ENCODE measurements at regions not wholly inside any gene's neighbourhood (a gene's known extent, or its start where the extent isn't known, plus 50 kb on each side); places are given as distances from the start of the nearest gene placed in this dataset.

DNA sequence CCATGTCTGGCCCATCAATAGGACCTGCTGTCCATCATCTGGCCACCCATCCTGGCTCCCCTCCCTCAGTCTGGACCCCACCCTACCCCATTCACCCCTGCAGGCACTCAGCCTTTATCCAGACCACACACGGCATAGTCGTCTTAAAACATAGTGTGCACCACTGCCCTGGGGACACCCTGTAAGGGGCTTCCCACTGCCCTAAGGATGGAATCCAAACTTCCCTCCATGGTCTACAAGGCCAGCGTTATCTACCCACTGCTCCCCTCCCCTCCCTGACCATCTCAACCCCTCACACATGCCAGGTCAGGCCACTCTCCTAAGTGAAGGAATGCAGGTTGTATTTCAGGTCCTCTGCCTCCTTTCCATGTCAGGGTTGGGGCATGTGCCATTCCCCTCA is 352.7 kb upstream of the ZNF507 start:
- intact Hi-C loops (cut with DNase I), result no loop called here
- no peak overlapping the region for H3K4me3 ChIP-seq
- no peak overlapping the region for H3K27ac ChIP-seq
- H3K4me1 ChIP-seq, result no peaks in the 10 kb centered on the region
- peak in 1 of 2 donors; percentile 70 for DNase-seq (ENCODE audit: extremely low spot score in 2 of 2)
- H3K36me3 ChIP-seq, result no peaks in the 10 kb centered on the region
- no peaks in the 10 kb centered on the region for H3K27me3 ChIP-seq
- H3K9me3 ChIP-seq, result no peaks in the 10 kb centered on the region
- no peak for TF ChIP-seq POLR2AphosphoS5 (IDR thresholded peaks at IDR 0.05; ENCODE audit: insufficient read depth in 1 of 2, low read depth in 1 of 2)

DNA sequence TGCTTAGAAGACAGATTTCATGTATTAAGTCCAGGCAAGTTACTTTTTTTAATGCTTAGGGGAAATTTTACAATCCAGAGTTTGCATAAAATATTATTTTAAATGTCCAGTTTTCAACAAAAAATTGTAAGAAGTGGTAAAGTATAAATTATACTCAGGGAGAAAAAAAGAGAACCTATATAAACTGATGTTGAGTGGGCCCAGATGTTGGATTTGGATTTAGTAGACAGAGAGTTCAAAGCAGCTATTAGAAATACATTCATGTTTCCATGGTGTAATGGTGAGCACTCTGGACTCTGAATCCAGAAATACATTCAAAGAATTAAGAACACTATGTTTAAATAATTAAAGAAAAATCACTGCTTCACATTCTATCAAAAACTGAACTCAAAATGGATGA is 349.9 kb upstream of the ZNF507 start:
- H3K36me3 ChIP-seq, result no peaks in the 10 kb centered on the region
- intact Hi-C loops (cut with DNase I), result no loop called here
- no peak for TF ChIP-seq POLR2A (IDR thresholded peaks at IDR 0.05)
- TF ChIP-seq, protein P1, sequence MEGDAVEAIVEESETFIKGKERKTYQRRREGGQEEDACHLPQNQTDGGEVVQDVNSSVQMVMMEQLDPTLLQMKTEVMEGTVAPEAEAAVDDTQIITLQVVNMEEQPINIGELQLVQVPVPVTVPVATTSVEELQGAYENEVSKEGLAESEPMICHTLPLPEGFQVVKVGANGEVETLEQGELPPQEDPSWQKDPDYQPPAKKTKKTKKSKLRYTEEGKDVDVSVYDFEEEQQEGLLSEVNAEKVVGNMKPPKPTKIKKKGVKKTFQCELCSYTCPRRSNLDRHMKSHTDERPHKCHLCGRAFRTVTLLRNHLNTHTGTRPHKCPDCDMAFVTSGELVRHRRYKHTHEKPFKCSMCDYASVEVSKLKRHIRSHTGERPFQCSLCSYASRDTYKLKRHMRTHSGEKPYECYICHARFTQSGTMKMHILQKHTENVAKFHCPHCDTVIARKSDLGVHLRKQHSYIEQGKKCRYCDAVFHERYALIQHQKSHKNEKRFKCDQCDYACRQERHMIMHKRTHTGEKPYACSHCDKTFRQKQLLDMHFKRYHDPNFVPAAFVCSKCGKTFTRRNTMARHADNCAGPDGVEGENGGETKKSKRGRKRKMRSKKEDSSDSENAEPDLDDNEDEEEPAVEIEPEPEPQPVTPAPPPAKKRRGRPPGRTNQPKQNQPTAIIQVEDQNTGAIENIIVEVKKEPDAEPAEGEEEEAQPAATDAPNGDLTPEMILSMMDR (IDR thresholded peaks at IDR 0.05), result no peak
- TF ChIP-seq POLR2AphosphoS5 (IDR thresholded peaks at IDR 0.05; ENCODE audit: insufficient read depth in 1 of 2, low read depth in 1 of 2), result no peak

DNA sequence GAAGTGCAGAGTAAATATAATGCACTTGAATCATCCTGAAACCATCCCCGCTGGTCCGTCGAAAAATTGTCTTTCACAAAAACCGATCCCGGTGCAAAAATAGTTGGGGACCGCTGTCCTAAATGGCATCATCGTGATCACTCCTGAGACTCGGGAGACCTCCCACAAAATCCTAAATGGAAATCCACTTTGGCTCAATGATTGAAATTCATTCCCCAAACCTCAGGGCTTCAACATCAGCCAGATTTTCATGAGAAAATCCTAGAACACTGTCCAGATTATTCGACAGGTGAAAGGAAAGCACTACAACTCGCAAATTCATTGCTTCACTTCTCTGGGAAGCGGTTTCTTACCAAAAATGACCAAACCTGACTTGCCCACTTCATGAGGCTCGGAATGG is 335.3 kb upstream of the ZNF507 start:
- intact Hi-C loops (cut with DNase I), result no loop called here
- peak; percentile 49 to 52 for DNase-seq (ENCODE audit: extremely low spot score in 2 of 2)
- Histone ChIP-seq H3K4me1 (no peaks in the 10 kb centered on the region), H3K36me3 (no peaks in the 10 kb centered on the region), H3K27me3 (no peaks in the 10 kb centered on the region), H3K9me3 (no peaks in the 10 kb centered on the region), H3K27ac (no peak overlapping the region), H3K4me3 (no peak overlapping the region)
- TF ChIP-seq POLR2A (IDR thresholded peaks at IDR 0.05) (no peak), POLR2AphosphoS5 (IDR thresholded peaks at IDR 0.05; ENCODE audit: insufficient read depth in 1 of 2, low read depth in 1 of 2) (no peak)
- TF ChIP-seq, protein P1 (IDR thresholded peaks at IDR 0.05), result no peak

More for the DNA sequence above, 349.9 kb upstream of the ZNF507 start:
- no peak for DNase-seq (ENCODE audit: extremely low spot score in 2 of 2)
- no peak overlapping the region for H3K27ac ChIP-seq
- no peaks in the 10 kb centered on the region for H3K9me3 ChIP-seq
- H3K4me1 ChIP-seq, result no peaks in the 10 kb centered on the region
- no peak overlapping the region for H3K4me3 ChIP-seq
- H3K27me3 ChIP-seq, result no peaks in the 10 kb centered on the region

DNA sequence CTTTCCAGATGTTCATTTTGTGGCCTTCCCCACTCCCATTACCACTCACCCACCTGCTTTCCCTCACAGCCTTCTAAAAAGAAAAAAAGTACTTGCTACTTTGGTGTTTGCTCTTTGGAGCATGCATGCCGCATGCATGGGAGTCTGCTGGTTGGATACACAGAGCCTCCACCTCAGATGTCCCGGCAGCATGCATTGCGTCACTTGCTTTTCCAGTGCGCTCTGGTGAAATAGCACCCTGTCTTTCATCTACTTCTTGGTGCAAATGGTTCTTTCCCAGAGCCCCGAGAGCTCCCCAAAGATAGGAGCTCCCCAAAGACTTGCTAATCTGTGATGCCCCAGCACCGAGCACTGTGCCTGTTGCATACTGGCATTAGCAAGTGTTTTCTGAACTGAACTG is 333.2 kb upstream of the ZNF507 start:
- no peaks in the 10 kb centered on the region for H3K36me3 ChIP-seq
- no peaks in the 10 kb centered on the region for H3K4me1 ChIP-seq
- peak; percentile 65 to 70 for DNase-seq (ENCODE audit: extremely low spot score in 2 of 2)
- no peak overlapping the region for H3K4me3 ChIP-seq
- no peaks in the 10 kb centered on the region for H3K27me3 ChIP-seq
- H3K9me3 ChIP-seq, result no peaks in the 10 kb centered on the region
- intact Hi-C loops (cut with DNase I), result no loop called here
- H3K27ac ChIP-seq, result no peak overlapping the region
- TF ChIP-seq, protein P1 (IDR thresholded peaks at IDR 0.05), result no peak
- TF ChIP-seq POLR2A (IDR thresholded peaks at IDR 0.05), result no peak
- TF ChIP-seq POLR2AphosphoS5 (IDR thresholded peaks at IDR 0.05; ENCODE audit: insufficient read depth in 1 of 2, low read depth in 1 of 2), result no peak

DNA sequence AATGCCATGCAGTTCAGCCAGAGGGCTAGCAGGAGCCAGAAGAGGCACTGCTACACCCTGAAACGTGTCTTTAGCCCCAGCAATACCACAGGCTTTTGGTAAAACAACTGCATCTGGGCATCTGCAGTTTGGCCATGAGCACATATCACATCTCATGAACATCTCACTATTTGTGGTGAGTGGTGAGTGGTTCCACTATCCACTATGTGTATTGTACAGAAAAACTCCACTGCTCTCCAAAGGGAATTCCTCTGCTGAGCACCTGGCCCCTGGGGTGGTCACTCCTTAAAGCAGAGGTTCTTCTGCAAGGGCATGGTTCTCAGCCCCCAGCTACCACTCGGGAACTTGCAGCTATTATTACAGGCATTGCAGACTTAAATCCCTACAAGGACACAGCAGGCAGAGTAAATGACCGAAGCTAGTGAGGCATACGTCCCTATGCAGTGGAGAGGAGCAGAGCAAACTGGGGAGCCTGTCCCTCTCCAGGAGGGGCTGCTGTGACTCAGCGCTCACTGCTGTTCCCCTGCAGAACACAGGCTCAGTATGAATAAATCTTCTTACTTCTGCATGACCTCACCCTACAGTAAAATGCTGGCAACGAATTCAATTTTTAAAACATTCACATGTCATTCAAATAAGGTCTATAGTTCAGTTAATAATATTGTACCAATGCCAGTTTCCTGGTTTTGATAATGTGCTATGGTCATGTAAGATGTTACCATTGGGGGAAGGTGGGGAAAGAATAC is 332.4 kb upstream of the ZNF507 start:
- DNase-seq (ENCODE audit: extremely low spot score in 2 of 2), result peak; percentile 19 to 70
- no peak for TF ChIP-seq POLR2A (IDR thresholded peaks at IDR 0.05)
- TF ChIP-seq, protein P1 (IDR thresholded peaks at IDR 0.05), result no peak
- no peak for TF ChIP-seq POLR2AphosphoS5 (IDR thresholded peaks at IDR 0.05; ENCODE audit: insufficient read depth in 1 of 2, low read depth in 1 of 2)
- Histone ChIP-seq H3K27me3 (no peaks in the 10 kb centered on the region), H3K4me3 (no peak overlapping the region), H3K36me3 (no peaks in the 10 kb centered on the region), H3K4me1 (peaks cover 4% of the 10 kb centered on the region), H3K9me3 (no peaks in the 10 kb centered on the region), H3K27ac (no peak overlapping the region)
- intact Hi-C loops (cut with DNase I), result no loop called here
